ENCODE measurements at regions not wholly inside any gene's neighbourhood (a gene's known extent, or its start where the extent isn't known, plus 50 kb on each side); places are given as distances from the start of the nearest gene placed in this dataset.

GRCh38 chr18:37962316-37962966 lies 396.8 kb upstream of the CELF4 start:
- TF ChIP-seq, protein P1, sequence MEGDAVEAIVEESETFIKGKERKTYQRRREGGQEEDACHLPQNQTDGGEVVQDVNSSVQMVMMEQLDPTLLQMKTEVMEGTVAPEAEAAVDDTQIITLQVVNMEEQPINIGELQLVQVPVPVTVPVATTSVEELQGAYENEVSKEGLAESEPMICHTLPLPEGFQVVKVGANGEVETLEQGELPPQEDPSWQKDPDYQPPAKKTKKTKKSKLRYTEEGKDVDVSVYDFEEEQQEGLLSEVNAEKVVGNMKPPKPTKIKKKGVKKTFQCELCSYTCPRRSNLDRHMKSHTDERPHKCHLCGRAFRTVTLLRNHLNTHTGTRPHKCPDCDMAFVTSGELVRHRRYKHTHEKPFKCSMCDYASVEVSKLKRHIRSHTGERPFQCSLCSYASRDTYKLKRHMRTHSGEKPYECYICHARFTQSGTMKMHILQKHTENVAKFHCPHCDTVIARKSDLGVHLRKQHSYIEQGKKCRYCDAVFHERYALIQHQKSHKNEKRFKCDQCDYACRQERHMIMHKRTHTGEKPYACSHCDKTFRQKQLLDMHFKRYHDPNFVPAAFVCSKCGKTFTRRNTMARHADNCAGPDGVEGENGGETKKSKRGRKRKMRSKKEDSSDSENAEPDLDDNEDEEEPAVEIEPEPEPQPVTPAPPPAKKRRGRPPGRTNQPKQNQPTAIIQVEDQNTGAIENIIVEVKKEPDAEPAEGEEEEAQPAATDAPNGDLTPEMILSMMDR (IDR thresholded peaks at IDR 0.05) = no peak
- TF ChIP-seq POLR2A (IDR thresholded peaks at IDR 0.05) = no peak
- no peak for TF ChIP-seq POLR2AphosphoS5 (IDR thresholded peaks at IDR 0.05)
